ENCODE measurements at regions not wholly inside any gene's neighbourhood (a gene's known extent, or its start where the extent isn't known, plus 50 kb on each side); places are given as distances from the start of the nearest gene placed in this dataset.

DNA sequence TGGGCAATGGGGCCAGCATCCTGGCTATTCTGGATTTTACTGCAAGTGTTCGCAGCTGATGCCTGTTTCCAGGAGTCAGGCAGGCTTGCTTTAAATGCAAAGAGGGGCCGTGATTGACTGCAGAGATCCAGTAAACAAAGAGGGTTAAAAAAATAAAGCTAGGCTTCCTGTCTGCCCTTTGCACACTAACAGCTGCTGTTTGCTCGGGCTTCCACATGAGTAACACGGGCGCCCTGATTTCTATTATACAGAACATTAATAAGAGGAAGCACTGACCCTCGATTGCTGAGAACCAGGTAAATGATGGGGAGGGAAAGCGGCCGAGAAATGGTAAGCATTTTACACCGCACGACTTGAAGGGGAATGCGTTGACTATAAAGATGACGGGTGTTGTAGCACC lies 254.2 kb upstream of the ZNF507 start:
- H3K27me3 ChIP-seq (replicated peaks; ENCODE audit: control insufficient read depth, insufficient read depth, low read length) = no peaks in the 10 kb centered on the region
- no peak overlapping the region for H3K4me3 ChIP-seq (replicated peaks; ENCODE audit: low read depth, low read length)
- H3K36me3 ChIP-seq (ENCODE audit: control insufficient read depth, insufficient read depth, low read length) = no peaks in the 10 kb centered on the region
- DNase-seq (ENCODE audit: extremely low read depth, insufficient read length) = no peak
- TF ChIP-seq, protein P1, sequence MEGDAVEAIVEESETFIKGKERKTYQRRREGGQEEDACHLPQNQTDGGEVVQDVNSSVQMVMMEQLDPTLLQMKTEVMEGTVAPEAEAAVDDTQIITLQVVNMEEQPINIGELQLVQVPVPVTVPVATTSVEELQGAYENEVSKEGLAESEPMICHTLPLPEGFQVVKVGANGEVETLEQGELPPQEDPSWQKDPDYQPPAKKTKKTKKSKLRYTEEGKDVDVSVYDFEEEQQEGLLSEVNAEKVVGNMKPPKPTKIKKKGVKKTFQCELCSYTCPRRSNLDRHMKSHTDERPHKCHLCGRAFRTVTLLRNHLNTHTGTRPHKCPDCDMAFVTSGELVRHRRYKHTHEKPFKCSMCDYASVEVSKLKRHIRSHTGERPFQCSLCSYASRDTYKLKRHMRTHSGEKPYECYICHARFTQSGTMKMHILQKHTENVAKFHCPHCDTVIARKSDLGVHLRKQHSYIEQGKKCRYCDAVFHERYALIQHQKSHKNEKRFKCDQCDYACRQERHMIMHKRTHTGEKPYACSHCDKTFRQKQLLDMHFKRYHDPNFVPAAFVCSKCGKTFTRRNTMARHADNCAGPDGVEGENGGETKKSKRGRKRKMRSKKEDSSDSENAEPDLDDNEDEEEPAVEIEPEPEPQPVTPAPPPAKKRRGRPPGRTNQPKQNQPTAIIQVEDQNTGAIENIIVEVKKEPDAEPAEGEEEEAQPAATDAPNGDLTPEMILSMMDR (IDR thresholded peaks at IDR 0.05; ENCODE audit: insufficient read depth, low read length, poor library complexity, severe bottlenecking) = no peak

DNA sequence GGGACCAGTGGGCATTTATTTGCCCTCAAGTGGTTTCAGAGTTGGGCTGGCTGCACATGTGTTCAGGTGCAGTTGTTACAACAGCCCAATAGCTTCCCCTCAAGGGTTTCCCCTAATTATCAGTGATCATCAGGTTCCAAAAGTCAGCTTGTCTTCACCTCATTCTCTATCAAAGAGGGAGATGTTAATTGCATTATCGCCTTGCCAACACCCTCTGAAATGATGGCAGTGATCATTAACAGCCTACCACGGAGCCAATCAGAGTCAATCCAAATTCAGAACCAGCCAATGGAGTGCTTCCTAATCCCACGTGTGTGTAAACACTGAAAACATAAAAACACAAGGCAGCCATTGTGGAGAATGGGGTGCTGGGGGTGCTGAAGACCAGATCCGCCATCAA lies 248.4 kb upstream of the ZNF507 start:
- DNase-seq (ENCODE audit: extremely low read depth, insufficient read length) = no peak
- H3K36me3 ChIP-seq (ENCODE audit: control insufficient read depth, insufficient read depth, low read length) = no peaks in the 10 kb centered on the region
- TF ChIP-seq, protein P1 (IDR thresholded peaks at IDR 0.05; ENCODE audit: insufficient read depth, low read length, poor library complexity, severe bottlenecking) = no peak
- no peaks in the 10 kb centered on the region for H3K27me3 ChIP-seq (replicated peaks; ENCODE audit: control insufficient read depth, insufficient read depth, low read length)
- H3K4me3 ChIP-seq (replicated peaks; ENCODE audit: low read depth, low read length) = no peak overlapping the region

DNA sequence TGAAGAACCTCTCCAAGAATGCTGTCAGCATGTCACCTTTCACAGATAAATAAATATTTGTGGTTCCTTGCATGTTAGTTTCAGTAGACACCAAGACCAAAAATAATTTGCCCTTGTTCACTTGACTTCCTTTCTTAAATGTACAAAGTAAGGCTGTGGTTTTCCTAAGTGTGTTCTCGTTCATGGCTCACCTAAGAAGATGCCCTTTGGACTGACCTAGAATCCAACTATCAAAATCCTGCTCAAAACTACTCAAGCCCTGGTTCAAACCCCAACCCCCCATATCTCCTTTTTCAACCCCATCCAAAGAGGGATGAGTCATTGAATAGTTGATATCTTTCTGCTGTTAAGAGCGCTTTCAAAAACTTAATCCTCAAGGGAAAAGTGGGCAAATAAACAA lies 247.8 kb upstream of the ZNF507 start:
- Histone ChIP-seq H3K4me3 (replicated peaks; ENCODE audit: low read depth, low read length) (no peak overlapping the region), H3K36me3 (ENCODE audit: control insufficient read depth, insufficient read depth, low read length) (no peaks in the 10 kb centered on the region), H3K27me3 (replicated peaks; ENCODE audit: control insufficient read depth, insufficient read depth, low read length) (no peaks in the 10 kb centered on the region)
- no peak for DNase-seq (ENCODE audit: extremely low read depth, insufficient read length)
- TF ChIP-seq, protein P1 (IDR thresholded peaks at IDR 0.05; ENCODE audit: insufficient read depth, low read length, poor library complexity, severe bottlenecking) = no peak

DNA sequence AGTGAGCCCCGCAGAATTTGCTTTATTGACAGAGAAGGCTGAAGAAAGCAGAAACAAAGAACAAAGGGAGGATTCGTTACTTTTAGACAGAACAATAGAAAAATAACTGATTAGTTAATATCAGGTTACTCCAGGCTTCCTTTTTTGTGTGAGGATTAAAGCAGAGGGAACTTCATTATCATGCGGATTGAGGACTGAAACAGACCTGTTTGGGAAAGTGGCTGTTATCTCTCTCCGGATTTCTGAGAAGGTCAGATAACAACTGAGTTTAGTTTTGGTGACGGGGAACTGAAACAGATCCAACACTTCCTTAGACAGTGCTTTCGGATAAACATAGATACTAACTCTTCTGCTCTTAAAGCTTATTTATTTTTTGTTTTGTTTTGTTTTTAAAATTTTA lies 246.4 kb upstream of the ZNF507 start:
- Histone ChIP-seq H3K4me3 (replicated peaks; ENCODE audit: low read depth, low read length) (no peak overlapping the region), H3K27me3 (replicated peaks; ENCODE audit: control insufficient read depth, insufficient read depth, low read length) (no peaks in the 10 kb centered on the region), H3K36me3 (ENCODE audit: control insufficient read depth, insufficient read depth, low read length) (no peaks in the 10 kb centered on the region)
- DNase-seq (ENCODE audit: extremely low read depth, insufficient read length) = no peak
- TF ChIP-seq, protein P1 (IDR thresholded peaks at IDR 0.05; ENCODE audit: insufficient read depth, low read length, poor library complexity, severe bottlenecking) = no peak

DNA sequence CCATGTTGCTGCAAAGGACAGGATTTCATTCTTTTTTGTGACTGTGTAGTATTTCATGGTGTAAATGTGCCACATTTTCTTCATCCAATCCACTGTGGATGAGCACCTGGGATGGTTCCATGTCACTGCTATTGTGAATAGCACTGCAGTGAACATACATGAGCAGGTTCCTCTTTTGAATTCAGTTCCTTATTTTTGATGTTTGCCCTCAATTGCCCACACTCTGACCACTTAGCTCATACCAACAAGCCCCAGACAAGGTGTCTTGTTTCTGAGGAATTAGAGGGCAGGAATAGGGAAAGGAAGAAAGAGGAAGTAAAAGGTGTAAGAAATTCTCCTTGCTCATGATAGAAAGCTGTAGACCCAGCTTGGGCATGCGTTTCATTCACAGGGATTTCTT lies 244.2 kb upstream of the ZNF507 start:
- H3K4me3 ChIP-seq (replicated peaks; ENCODE audit: low read depth, low read length) = no peak overlapping the region
- H3K36me3 ChIP-seq (ENCODE audit: control insufficient read depth, insufficient read depth, low read length) = no peaks in the 10 kb centered on the region
- no peak for DNase-seq (ENCODE audit: extremely low read depth, insufficient read length)
- TF ChIP-seq, protein P1 (IDR thresholded peaks at IDR 0.05; ENCODE audit: insufficient read depth, low read length, poor library complexity, severe bottlenecking) = no peak
- H3K27me3 ChIP-seq (replicated peaks; ENCODE audit: control insufficient read depth, insufficient read depth, low read length) = no peaks in the 10 kb centered on the region

DNA sequence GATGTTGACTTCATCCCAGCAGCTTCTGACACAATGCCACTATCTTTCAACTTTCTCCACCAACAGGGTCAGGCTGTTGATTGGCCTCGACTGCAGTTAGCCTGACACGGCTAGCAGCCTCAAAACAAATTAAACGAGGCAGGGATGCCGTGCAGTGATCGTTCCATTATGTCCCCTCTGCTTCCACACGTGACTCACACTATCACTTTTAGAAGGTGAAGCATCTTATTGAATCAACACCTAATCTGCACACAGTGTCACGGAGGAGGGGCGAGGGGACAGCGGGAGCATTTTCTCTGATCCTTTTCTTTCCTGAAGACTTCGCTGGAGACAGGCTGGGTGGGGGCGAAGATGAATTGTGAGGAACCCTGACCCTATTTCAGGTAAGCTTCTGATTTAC lies 241.9 kb upstream of the ZNF507 start:
- Histone ChIP-seq H3K36me3 (ENCODE audit: control insufficient read depth, insufficient read depth, low read length) (no peaks in the 10 kb centered on the region), H3K4me3 (replicated peaks; ENCODE audit: low read depth, low read length) (no peak overlapping the region), H3K27me3 (replicated peaks; ENCODE audit: control insufficient read depth, insufficient read depth, low read length) (no peaks in the 10 kb centered on the region)
- TF ChIP-seq, protein P1 (IDR thresholded peaks at IDR 0.05; ENCODE audit: insufficient read depth, low read length, poor library complexity, severe bottlenecking) = no peak
- DNase-seq (ENCODE audit: extremely low read depth, insufficient read length) = no peak
